OCI-LY7 (cell line): ENCODE measurements at regions not wholly inside any gene's neighbourhood (a gene's known extent, or its start where the extent isn't known, plus 50 kb on each side); places are given as distances from the start of the nearest gene placed in this dataset.

ENCODE experiments used
- EZH2phosphoT487 ChIP-seq: fragments of 200-600 bp; sonication (generic); IDR thresholded peaks from 2 replicates; pipeline ENCODE4 v1.6.1; 2018; ENCODE audit warnings: low read depth, borderline replicate concordance, mild to moderate bottlenecking, mixed run types, antibody characterized with exemption, low read length, moderate library complexity, mixed read lengths
- TF ChIP-seq, protein P1 (sequence below): fragments of 200-600 bp; sonication (generic); conservative IDR thresholded peaks from 2 replicates; pipeline ENCODE4 v1.5.1; 2014; ENCODE audit warnings: mild to moderate bottlenecking, antibody characterized with exemption, low read length, moderate library complexity, mixed read lengths

- TF ChIP-seq, protein P1, sequence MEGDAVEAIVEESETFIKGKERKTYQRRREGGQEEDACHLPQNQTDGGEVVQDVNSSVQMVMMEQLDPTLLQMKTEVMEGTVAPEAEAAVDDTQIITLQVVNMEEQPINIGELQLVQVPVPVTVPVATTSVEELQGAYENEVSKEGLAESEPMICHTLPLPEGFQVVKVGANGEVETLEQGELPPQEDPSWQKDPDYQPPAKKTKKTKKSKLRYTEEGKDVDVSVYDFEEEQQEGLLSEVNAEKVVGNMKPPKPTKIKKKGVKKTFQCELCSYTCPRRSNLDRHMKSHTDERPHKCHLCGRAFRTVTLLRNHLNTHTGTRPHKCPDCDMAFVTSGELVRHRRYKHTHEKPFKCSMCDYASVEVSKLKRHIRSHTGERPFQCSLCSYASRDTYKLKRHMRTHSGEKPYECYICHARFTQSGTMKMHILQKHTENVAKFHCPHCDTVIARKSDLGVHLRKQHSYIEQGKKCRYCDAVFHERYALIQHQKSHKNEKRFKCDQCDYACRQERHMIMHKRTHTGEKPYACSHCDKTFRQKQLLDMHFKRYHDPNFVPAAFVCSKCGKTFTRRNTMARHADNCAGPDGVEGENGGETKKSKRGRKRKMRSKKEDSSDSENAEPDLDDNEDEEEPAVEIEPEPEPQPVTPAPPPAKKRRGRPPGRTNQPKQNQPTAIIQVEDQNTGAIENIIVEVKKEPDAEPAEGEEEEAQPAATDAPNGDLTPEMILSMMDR, result no peak
- no peak for TF ChIP-seq EZH2phosphoT487
Measured at GRCh38 chr1:223006917-223007648, 136.0 kb downstream of the TLR5 start.
